ENCODE measurements at regions not wholly inside any gene's neighbourhood (a gene's known extent, or its start where the extent isn't known, plus 50 kb on each side); places are given as distances from the start of the nearest gene placed in this dataset.

GRCh38 chr18:37691162-37691561 is 125.6 kb upstream of the CELF4 start:
- no peak for TF ChIP-seq CTCF (IDR thresholded peaks at IDR 0.05; ENCODE audit: insufficient read depth, low read depth, low read length)
- TF ChIP-seq EZH2 (IDR thresholded peaks at IDR 0.05; ENCODE audit: insufficient read depth, low read length) = no peak
